ENCODE measurements at regions not wholly inside any gene's neighbourhood (a gene's known extent, or its start where the extent isn't known, plus 50 kb on each side); places are given as distances from the start of the nearest gene placed in this dataset.

- no peak for TF ChIP-seq CTCF (IDR thresholded peaks at IDR 0.05)
- TF ChIP-seq POLR2A (IDR thresholded peaks at IDR 0.05), result no peak
- no peak for TF ChIP-seq EP300 (IDR thresholded peaks at IDR 0.05)
- no peak for TF ChIP-seq POLR2AphosphoS5 (IDR thresholded peaks at IDR 0.05)
These were observed 216.8 kb downstream of the TEX29 start for GRCh38 chr13:111537115-111537728.

Measured in sigmoid colon (tissue), 4 donors.